WTC11 (cell line): ENCODE measurements at regions not wholly inside any gene's neighbourhood (a gene's known extent, or its start where the extent isn't known, plus 50 kb on each side); places are given as distances from the start of the nearest gene placed in this dataset.

ENCODE experiments used
- ATAC-seq: fragments of 200-7000 bp; cut with Tn5 transposase; 2 replicates; pipeline ENCODE4 v1.10.0; 2021; ENCODE audit warnings: mild to moderate bottlenecking, moderate library complexity
- CTCF ChIA-PET: fragments of 300-600 bp; sonication (Branson Sonifier 250); formaldehyde crosslinking; loops from one replicate; lab custom pipeline; 2021; ENCODE audit warnings: antibody characterized with exemption; lab: Charles Lee
- POLR2A ChIA-PET: fragments of 350-600 bp; sonication (Branson Sonifier 250); formaldehyde crosslinking; loops from one replicate; lab custom pipeline; 2021; ENCODE audit warnings: antibody characterized with exemption; lab: Charles Lee
- DNase-seq: peaks from one replicate; pipeline ENCODE4 v3.0.0; 2021; ENCODE audit warnings: low spot score
- H3K27ac Mint-ChIP-seq: 2 replicates; pipeline ENCODE4 v1.8.0; 2021; ENCODE audit warnings: mixed read lengths
- H3K27me3 Mint-ChIP-seq: 2 replicates; pipeline ENCODE4 v1.8.0; 2021; ENCODE audit warnings: low read depth, mild to moderate bottlenecking, moderate library complexity, mixed read lengths
- H3K36me3 Mint-ChIP-seq: 2 replicates; pipeline ENCODE4 v1.8.0; 2021; ENCODE audit warnings: mixed read lengths
- H3K4me1 Mint-ChIP-seq: 2 replicates; pipeline ENCODE4 v1.8.0; 2022; ENCODE audit warnings: mixed read lengths
- H3K4me3 Mint-ChIP-seq: 2 replicates; pipeline ENCODE4 v1.8.0; 2021; ENCODE audit warnings: mild to moderate bottlenecking, moderate library complexity, mixed read lengths
- H3K9me3 Mint-ChIP-seq: 2 replicates; pipeline ENCODE4 v1.8.0; 2021; ENCODE audit warnings: mixed read lengths
- ATF6 ChIP-seq: sonication (generic); formaldehyde crosslinking; IDR thresholded peaks from 2 replicates; pipeline ENCODE4 v1.8.1; 2023; ENCODE audit warnings: mild to moderate bottlenecking, missing genetic modification reagents
- CREM ChIP-seq: sonication (generic); formaldehyde crosslinking; IDR thresholded peaks from 2 replicates; pipeline ENCODE4 v1.8.1; 2022; ENCODE audit warnings: mild to moderate bottlenecking, missing genetic modification reagents, moderate library complexity
- EMX1 ChIP-seq: fragments of 250-450 bp; sonication (Bioruptor Pico); IDR thresholded peaks from 2 replicates; pipeline ENCODE4 v1.8.0; 2021; ENCODE audit warnings: mild to moderate bottlenecking
- ERG ChIP-seq: fragments of 250-450 bp; sonication (Bioruptor Pico); IDR thresholded peaks from 2 replicates; pipeline ENCODE4 v1.8.0; 2021; ENCODE audit warnings: mild to moderate bottlenecking
- ESRRA ChIP-seq: sonication (generic); formaldehyde crosslinking; IDR thresholded peaks from 2 replicates; pipeline ENCODE4 v1.8.1; 2022; ENCODE audit warnings: mild to moderate bottlenecking, missing genetic modification reagents, borderline replicate concordance
- GABPB1 ChIP-seq: sonication (generic); formaldehyde crosslinking; IDR thresholded peaks from 2 replicates; pipeline ENCODE4 v1.8.1; 2023; ENCODE audit warnings: mild to moderate bottlenecking, missing genetic modification reagents
- GRHL2 ChIP-seq: fragments of 250-450 bp; sonication (Bioruptor Pico); IDR thresholded peaks from 2 replicates; pipeline ENCODE4 v1.8.0; 2022; ENCODE audit warnings: mild to moderate bottlenecking, moderate library complexity; ENCODE audit not compliant: insufficient replicate concordance, severe bottlenecking
- JAZF1 ChIP-seq: fragments of 250-450 bp; sonication (Bioruptor Pico); IDR thresholded peaks from 2 replicates; pipeline ENCODE4 v1.9.0; 2021; ENCODE audit warnings: moderate library complexity, mild to moderate bottlenecking, inconsistent platforms
- KAT7 ChIP-seq: sonication (generic); formaldehyde crosslinking; IDR thresholded peaks from 2 replicates; pipeline ENCODE4 v1.8.1; 2023; ENCODE audit warnings: missing genetic modification reagents, mild to moderate bottlenecking, borderline replicate concordance
- MAX ChIP-seq: sonication (generic); formaldehyde crosslinking; IDR thresholded peaks from 2 replicates; pipeline ENCODE4 v1.8.0; 2022; ENCODE audit warnings: mild to moderate bottlenecking, missing genetic modification reagents
- NR1H2 ChIP-seq: sonication (generic); formaldehyde crosslinking; IDR thresholded peaks from 2 replicates; pipeline ENCODE4 v1.9.0; 2021; ENCODE audit warnings: mild to moderate bottlenecking, moderate library complexity, missing genetic modification reagents
- OVOL2 ChIP-seq: fragments of 250-450 bp; sonication (Bioruptor Pico); IDR thresholded peaks from 2 replicates; pipeline ENCODE4 v1.9.0; 2021; ENCODE audit warnings: mild to moderate bottlenecking, borderline replicate concordance
- RORB ChIP-seq: fragments of 250-450 bp; sonication (Bioruptor Pico); IDR thresholded peaks from 2 replicates; pipeline ENCODE4 v1.9.0; 2021; ENCODE audit warnings: mild to moderate bottlenecking
- SOX15 ChIP-seq: fragments of 250-450 bp; sonication (Bioruptor Pico); IDR thresholded peaks from 2 replicates; pipeline ENCODE4 v1.9.0; 2021; ENCODE audit warnings: mild to moderate bottlenecking
- SP1 ChIP-seq: sonication (generic); formaldehyde crosslinking; conservative IDR thresholded peaks from 2 replicates; pipeline ENCODE4 v1.8.1; 2022; ENCODE audit warnings: missing genetic modification reagents
- TCF7 ChIP-seq: sonication (generic); formaldehyde crosslinking; IDR thresholded peaks from 2 replicates; pipeline ENCODE4 v1.8.0; 2022; ENCODE audit warnings: mild to moderate bottlenecking, low read depth, missing genetic modification reagents, moderate library complexity
- TP53 ChIP-seq: sonication (generic); formaldehyde crosslinking; IDR thresholded peaks from 2 replicates; pipeline ENCODE4 v1.8.1; 2023; ENCODE audit warnings: mild to moderate bottlenecking, missing genetic modification reagents
- USF1 ChIP-seq: sonication (generic); formaldehyde crosslinking; IDR thresholded peaks from 2 replicates; pipeline ENCODE4 v1.8.0; 2022; ENCODE audit warnings: mild to moderate bottlenecking, missing genetic modification reagents
- USF2 ChIP-seq: sonication (generic); formaldehyde crosslinking; IDR thresholded peaks from 2 replicates; pipeline ENCODE4 v1.8.1; 2023; ENCODE audit warnings: mild to moderate bottlenecking, missing genetic modification reagents, moderate library complexity
- ZBTB21 ChIP-seq: sonication (generic); formaldehyde crosslinking; IDR thresholded peaks from 2 replicates; pipeline ENCODE4 v1.8.1; 2023; ENCODE audit warnings: mild to moderate bottlenecking, missing genetic modification reagents, borderline replicate concordance
- ZNF281 ChIP-seq: sonication (generic); formaldehyde crosslinking; IDR thresholded peaks from 2 replicates; pipeline ENCODE4 v1.8.0; 2023; ENCODE audit warnings: mild to moderate bottlenecking, missing genetic modification reagents
- TF ChIP-seq, protein P1 (sequence below): sonication (generic); formaldehyde crosslinking; IDR thresholded peaks from 2 replicates; pipeline ENCODE4 v1.8.1; 2022; ENCODE audit warnings: mild to moderate bottlenecking, moderate library complexity, missing genetic modification reagents
- TF ChIP-seq, protein P2 (sequence below): sonication (generic); formaldehyde crosslinking; IDR thresholded peaks from 2 replicates; pipeline ENCODE4 v1.8.1; 2023; ENCODE audit warnings: mild to moderate bottlenecking, missing genetic modification reagents, borderline replicate concordance

DNA sequence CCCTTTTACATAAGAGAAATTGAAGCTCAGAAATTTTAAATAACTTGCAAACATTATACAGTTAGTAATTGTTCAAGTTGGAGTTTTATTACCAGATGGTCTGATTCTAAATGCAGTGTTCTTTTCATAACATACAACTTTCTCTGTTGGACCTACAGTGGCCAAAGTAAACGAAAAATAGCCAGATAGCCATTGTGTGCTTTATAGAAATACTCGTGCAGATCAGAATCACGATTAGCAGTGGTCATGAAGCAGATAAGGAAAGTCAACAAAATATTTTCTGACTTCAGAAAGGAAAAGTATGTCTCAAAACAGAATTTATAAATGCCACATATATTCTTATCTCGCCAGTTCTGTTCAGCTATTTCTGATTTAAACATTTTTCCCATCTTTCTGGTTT is 436.9 kb downstream of the CNTN6 start:
- peaks cover 78% of the 10 kb centered on the region for H3K9me3 Mint-ChIP-seq
- H3K27ac Mint-ChIP-seq, result no peak overlapping the region
- no peak for DNase-seq
- H3K4me3 Mint-ChIP-seq, result no peak overlapping the region
- ATAC-seq, result no peak
- H3K27me3 Mint-ChIP-seq, result peaks cover 16% of the 10 kb centered on the region
- peaks cover 50% of the 10 kb centered on the region for H3K36me3 Mint-ChIP-seq
- CTCF ChIA-PET, result no interaction called here
- TF ChIP-seq ZNF281 (CRISPR knock-in tag) (no peak), ZBTB21 (CRISPR knock-in tag) (no peak), USF2 (CRISPR knock-in tag) (no peak), ESRRA (CRISPR knock-in tag) (no peak), SP1 (CRISPR knock-in tag) (no peak), RORB (CRISPR knock-in tag) (no peak), ATF6 (no peak), USF1 (CRISPR knock-in tag) (no peak), CREM (CRISPR knock-in tag) (no peak), MAX (CRISPR knock-in tag) (no peak), SOX15 (no peak), TCF7 (CRISPR knock-in tag) (no peak), EMX1 (no peak), GRHL2 (CRISPR knock-in tag) (no peak), GABPB1 (CRISPR knock-in tag) (no peak)
- TF ChIP-seq, protein P1, sequence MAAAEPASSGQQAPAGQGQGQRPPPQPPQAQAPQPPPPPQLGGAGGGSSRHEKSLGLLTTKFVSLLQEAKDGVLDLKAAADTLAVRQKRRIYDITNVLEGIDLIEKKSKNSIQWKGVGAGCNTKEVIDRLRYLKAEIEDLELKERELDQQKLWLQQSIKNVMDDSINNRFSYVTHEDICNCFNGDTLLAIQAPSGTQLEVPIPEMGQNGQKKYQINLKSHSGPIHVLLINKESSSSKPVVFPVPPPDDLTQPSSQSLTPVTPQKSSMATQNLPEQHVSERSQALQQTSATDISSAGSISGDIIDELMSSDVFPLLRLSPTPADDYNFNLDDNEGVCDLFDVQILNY (CRISPR knock-in tag), result no peak
- POLR2A ChIA-PET, result no interaction called here
- no peaks in the 10 kb centered on the region for H3K4me1 Mint-ChIP-seq

DNA sequence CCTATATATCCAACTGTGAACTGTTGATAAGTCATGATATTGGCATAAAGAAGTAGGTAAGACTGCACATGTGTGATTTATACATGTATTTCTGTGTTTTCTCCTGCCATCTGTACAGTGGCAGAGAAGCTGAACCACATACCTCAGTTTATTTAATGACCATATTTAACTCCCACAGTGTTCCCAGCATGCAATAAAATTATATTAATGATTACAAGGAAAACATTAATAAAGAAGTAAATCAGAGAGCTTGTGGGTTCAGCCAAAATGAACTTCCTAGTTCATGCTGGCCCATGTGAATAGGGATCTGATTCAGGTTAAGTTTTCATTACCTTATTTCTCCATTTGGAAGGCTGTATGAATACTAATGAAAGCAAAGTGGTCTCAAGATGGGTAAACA is 439.2 kb downstream of the CNTN6 start:
- H3K4me3 Mint-ChIP-seq, result no peak overlapping the region
- CTCF ChIA-PET, result no interaction called here
- no peak for TF ChIP-seq NR1H2 (CRISPR knock-in tag)
- TF ChIP-seq ERG (CRISPR knock-in tag), result no peak
- no peak for TF ChIP-seq KAT7 (CRISPR knock-in tag)
- TF ChIP-seq TP53, result no peak
- TF ChIP-seq, protein P2, sequence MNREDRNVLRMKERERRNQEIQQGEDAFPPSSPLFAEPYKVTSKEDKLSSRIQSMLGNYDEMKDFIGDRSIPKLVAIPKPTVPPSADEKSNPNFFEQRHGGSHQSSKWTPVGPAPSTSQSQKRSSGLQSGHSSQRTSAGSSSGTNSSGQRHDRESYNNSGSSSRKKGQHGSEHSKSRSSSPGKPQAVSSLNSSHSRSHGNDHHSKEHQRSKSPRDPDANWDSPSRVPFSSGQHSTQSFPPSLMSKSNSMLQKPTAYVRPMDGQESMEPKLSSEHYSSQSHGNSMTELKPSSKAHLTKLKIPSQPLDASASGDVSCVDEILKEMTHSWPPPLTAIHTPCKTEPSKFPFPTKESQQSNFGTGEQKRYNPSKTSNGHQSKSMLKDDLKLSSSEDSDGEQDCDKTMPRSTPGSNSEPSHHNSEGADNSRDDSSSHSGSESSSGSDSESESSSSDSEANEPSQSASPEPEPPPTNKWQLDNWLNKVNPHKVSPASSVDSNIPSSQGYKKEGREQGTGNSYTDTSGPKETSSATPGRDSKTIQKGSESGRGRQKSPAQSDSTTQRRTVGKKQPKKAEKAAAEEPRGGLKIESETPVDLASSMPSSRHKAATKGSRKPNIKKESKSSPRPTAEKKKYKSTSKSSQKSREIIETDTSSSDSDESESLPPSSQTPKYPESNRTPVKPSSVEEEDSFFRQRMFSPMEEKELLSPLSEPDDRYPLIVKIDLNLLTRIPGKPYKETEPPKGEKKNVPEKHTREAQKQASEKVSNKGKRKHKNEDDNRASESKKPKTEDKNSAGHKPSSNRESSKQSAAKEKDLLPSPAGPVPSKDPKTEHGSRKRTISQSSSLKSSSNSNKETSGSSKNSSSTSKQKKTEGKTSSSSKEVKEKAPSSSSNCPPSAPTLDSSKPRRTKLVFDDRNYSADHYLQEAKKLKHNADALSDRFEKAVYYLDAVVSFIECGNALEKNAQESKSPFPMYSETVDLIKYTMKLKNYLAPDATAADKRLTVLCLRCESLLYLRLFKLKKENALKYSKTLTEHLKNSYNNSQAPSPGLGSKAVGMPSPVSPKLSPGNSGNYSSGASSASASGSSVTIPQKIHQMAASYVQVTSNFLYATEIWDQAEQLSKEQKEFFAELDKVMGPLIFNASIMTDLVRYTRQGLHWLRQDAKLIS (CRISPR knock-in tag), result no peak
- no peak for TF ChIP-seq EMX1
- TF ChIP-seq RORB (CRISPR knock-in tag), result no peak
- no peak for TF ChIP-seq JAZF1
- TF ChIP-seq OVOL2 (CRISPR knock-in tag), result no peak
- TF ChIP-seq ZBTB21 (CRISPR knock-in tag), result no peak
- POLR2A ChIA-PET, result no interaction called here
- no peaks in the 10 kb centered on the region for H3K4me1 Mint-ChIP-seq
- H3K27ac Mint-ChIP-seq, result no peak overlapping the region
- H3K9me3 Mint-ChIP-seq, result peaks cover 92% of the 10 kb centered on the region
- ATAC-seq (no peak), DNase-seq (no peak)
- H3K27me3 Mint-ChIP-seq, result peaks cover 14% of the 10 kb centered on the region
- H3K36me3 Mint-ChIP-seq, result peaks cover 63% of the 10 kb centered on the region
